Stimulated activated naive CD4-positive, alpha-beta T cell (primary cell): ENCODE measurements at regions not wholly inside any gene's neighbourhood (a gene's known extent, or its start where the extent isn't known, plus 50 kb on each side); places are given as distances from the start of the nearest gene placed in this dataset.

Experiments used
- DNase-seq, 6 experiments: peaks; one replicate each; lab custom pipeline; 2025; lab: John Stamatoyannopoulos, UW

- DNase-seq: no peak
These were observed 263.4 kb downstream of the AUH start for GRCh38 chr9:91098203-91098850.

- no peak for DNase-seq
These were observed 262.3 kb downstream of the AUH start for GRCh38 chr9:91099436-91099835.

GRCh38 chr9:91100878-91101450 is 260.8 kb downstream of the AUH start:
- DNase-seq: no peak

DNA sequence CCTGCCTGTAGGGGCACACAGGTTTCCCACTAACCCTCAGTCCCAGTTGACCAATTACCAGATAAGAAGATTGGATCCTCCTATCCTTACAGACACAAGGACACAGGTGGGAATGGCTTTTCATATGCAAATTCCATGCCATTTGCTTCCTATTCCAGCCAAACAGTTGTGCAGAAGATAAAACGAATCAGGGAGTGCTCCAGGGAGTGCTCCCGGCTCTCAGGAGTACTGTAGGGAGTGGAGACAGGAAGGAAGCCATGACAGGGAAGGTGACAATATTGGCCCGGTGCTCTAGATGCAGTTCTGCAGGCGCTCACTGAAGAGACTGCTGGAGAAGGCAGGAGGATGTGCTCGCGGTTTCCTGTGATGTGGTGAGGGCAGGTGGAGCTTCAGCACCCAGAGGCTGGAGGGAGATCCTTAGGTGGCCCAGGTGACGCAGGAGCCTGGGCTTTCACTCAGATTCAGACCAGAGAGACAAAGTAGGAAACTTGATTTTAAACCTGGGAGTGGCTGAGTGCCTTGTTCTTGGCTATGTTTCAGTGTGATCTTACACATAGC is 260.0 kb downstream of the AUH start:
- DNase-seq: peak; percentile 53 to 87 (median 78)

DNA sequence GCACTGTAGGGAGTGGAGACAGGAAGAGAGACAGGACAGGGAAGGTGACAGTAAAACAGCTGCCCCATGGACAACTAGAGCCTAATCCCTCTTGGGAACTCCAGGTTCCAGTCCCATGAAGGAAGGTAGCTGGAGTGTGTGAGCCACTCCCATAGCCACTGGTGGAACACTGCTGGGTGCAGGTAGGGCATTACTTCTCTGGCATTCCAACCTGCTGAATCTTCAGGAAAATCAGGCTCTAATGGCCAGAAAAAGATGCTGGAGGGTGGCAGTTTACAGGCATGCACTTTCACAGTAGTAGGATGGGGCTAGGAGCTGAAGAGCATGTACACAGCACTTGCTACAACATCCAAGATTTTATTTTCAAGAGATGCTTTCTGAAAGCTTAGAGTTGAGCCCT is 259.4 kb downstream of the AUH start:
- no peak for DNase-seq

GRCh38 chr9:91103931-91104330 is 257.8 kb downstream of the AUH start:
- no peak for DNase-seq

- no peak for DNase-seq
These were observed 255.2 kb downstream of the AUH start for GRCh38 chr9:91106415-91107081.

DNA sequence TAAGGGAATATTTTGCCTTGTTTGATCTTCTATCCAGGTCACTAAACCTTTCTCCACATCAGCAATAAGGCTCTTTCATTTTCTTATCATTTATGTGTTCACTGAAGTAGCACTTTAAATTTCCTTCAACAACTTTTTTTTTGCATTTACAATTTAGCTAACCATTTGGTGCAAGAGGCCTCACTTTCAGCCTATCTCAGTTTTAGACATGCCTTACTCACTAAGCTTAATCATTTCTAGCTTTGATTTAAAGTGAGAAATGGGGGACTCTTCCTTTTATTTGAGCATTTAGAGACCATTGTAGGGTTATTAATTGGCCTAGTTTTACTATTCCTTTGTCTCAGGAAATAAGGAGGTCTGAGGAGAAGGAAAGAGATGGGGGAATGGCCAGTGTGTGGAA is 250.5 kb downstream of the AUH start:
- DNase-seq: no peak

DNA sequence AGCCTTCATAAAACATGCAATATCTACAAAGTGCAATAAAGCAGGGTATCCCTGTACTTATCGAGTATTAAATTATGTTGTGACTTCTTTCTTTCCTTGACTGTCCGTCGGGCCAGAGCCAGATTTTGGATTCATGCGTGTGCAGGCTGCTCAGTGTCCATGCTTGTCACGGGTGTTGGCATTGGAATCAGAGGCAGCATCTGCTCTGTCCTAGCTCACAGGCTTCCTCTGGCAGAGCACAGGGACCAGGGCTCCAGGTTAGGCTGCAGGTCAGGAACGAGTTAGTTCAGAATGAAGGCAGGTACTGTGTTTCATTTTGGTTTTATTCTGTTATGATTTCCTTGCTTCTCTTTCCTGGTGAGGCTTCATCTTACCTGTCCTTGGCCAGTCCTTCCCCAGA is 249.8 kb downstream of the AUH start:
- DNase-seq: no peak

DNA sequence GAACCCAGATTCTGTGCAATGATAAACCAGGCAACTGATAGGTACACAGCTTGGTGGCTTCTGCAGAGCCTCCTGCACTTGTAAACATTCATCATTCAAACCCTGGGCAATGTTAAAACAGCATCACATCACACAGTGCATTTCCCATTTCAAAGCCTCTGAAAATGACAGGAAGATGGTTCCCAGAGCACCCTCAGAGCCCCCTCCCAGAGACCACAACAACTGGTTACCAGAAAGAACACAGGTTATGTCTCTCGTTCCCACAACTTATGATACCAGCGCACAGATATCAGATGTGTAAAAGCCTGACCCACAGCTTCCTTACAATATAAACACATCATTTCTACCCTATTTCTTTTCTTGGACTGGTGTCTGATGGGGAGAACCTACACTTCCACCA is 248.7 kb downstream of the AUH start:
- no peak for DNase-seq

- DNase-seq: no peak
These were observed 247.3 kb downstream of the AUH start for GRCh38 chr9:91114450-91114849.

- no peak for DNase-seq
These were observed 245.5 kb downstream of the AUH start for GRCh38 chr9:91116211-91116610.

GRCh38 chr9:91116711-91117110 is 245.0 kb downstream of the AUH start:
- no peak for DNase-seq

DNA sequence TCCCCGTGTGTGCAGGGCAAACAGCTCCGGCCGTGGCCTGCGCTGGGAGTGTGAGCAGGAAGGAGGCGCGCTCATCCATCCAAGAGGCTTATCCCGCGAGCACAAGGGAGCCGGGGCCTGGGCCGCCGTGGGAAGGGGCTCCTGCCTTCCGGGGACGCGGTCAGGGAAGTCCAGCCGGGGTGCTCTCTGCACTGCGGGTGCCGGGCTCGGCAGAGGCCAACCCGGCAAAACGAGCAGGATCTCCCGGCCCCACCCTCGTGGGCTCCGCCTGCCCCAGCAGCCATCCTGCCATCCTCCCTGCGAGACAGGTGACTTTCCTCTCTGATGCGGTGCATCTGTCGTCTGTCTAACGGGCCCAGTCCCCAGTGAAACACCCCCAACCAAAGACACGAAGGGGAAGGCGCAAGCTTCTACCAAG is 244.2 kb downstream of the AUH start:
- DNase-seq: no peak

DNA sequence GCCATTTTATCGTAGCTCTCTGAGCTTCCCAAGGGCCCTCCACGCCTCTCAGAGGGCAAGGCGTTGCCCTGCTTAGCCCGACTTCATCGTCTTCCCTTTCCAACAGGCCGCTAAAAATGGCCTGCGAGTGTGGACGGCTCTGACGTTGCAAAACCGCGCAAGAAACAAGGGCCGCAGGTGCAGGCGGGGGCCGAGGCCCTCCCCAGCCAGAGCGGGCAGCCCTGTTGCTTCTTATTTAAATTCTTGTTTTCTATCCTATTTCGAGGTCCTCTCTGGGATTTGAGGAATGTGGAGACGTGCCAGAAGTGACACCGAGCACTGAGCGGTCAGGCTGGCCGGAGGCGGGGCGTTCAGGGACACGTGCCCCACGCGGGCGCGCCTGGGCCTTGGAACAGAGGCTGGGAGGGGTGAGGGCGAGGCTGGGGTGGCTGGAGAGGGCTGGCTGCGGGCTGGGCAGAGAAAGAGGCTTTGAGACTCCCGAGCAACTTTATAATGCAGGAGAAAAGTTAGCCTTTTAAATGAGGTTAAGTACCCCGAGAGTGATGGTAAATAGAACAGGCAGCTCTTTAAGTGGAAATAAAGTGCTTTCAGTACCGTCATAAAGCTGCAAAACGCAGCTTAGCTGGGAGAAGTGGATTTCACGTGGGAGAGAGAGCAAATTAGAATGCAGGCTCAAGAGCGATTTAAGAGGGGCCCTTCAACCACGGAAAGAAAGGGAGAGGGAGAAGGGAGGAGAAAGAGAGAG is 243.6 kb downstream of the AUH start:
- no peak for DNase-seq

- DNase-seq: no peak
These were observed 243.1 kb downstream of the AUH start for GRCh38 chr9:91118704-91119025.

DNA sequence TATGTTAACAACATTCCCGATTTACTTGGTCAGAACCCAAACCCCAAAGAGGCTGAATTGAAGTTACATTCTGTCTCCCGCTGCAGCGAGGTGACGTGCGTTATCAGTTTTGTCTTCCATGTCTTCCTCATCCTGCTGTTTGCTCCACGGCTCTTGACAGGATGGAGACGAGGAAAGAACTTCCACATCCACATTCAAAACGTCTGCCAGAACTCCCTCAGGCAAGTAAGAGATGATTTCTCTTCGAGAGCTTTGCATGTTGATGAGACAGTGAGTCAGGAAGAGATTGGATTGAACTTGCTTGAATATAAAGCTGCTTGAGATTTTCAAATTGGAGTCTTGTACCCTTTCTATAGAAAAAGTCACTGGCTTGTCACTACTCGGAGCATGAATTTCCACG is 242.6 kb downstream of the AUH start:
- DNase-seq: no peak

DNA sequence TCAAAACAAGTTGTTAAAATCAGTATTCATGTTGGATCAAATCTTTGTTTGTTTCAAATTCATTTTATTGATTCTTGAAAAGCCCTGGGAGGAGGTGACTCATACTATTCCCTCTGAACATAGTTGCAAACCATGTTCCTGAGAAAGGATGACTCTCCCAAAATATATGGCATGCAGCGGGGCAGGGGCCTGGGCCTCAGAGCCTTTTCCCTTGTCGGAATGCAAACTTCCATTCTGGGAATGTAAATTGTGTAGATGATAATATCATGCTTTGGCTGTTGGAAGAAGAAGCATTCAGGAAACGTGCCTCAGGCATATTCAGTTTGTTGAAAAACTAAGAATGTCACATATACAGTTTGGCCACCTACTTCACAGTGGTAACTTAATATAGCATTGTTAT is 242.0 kb downstream of the AUH start:
- no peak for DNase-seq

DNA sequence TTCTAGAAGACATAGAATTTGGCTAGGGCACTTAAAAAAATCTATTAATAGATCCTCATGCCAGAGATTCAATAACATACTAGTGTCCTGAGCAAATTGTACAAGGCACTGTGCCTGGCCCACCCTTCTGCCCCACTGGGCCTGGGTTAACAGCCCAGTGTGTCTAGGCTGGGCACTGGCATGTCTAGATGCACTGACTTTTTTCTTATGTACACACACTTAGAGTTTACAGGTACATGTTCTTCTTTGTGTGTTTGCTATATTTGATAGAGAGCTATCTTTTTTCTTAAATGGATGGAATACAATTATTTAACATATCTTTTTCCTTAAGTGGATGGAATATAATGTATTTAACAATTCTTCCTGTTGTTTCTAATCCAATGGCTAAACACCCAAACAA is 241.5 kb downstream of the AUH start:
- no peak for DNase-seq

DNA sequence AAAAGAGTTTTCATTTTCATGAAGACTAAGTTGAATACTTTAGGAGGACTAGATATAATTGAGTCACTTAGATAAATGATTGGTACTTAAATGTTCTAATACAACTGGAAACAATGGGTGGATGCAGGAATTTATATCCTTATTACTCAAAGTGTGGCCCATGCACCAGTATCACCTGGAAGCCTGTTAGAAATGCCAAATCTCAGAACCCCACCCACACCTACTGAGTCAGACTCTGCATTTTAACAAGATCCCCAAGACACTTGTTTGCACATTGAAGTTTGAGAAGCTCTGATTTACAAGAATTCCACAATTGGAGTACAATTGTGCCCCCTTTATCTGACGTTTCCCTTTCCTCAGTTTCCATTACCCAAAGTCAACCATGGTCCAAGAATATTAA is 239.0 kb downstream of the AUH start:
- DNase-seq: no peak

DNA sequence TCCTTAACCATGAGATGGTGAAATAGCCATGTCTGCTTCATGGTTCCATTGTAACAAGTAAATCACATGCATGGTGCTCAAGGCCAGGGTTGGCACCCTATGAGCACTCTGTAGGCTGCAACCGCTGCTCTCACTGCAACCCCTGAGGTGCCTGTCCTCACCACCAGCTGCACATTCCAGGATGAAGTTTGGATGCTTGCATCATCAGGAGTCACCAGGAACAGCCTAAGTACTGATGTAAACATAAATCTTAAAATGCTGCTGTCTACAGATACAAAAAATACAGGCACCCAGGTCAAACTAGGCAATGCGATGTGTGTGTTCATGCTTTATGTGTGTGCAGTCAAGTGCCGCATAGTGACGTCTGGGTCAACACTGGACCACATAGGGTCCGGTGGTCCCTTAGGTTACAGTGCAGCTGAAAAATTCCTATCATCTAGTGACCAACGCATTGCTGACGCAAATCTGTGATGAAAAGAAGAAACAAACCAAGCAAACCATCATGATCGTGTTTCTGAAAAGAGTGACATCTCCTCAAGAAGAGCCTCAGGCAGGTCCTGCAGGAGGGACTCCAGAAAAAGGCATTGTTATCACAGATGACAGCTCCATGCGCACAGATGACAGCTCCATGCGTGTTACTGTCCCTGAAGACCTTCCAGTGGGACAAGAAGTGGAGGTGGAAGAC is 234.8 kb downstream of the AUH start:
- no peak for DNase-seq

- DNase-seq: no peak
These were observed 234.1 kb downstream of the AUH start for GRCh38 chr9:91127653-91128052.
